ENCODE measurements at regions not wholly inside any gene's neighbourhood (a gene's known extent, or its start where the extent isn't known, plus 50 kb on each side); places are given as distances from the start of the nearest gene placed in this dataset.

GRCh38 chr17:15038656-15039055, 226.5 kb downstream of the PMP22 start:
- in situ Hi-C loops (cut with HindIII; ENCODE audit: low pct_ligation_motif_present, low sequenced_read_pairs) = no loop called here
- no peak for DNase-seq
- no peaks in the 10 kb centered on the region for H3K36me3 ChIP-seq (replicated peaks)
- H3K27me3 ChIP-seq (replicated peaks) = no peaks in the 10 kb centered on the region
- no peak for TF ChIP-seq CTCF (IDR thresholded peaks at IDR 0.05; ENCODE audit: low read depth, low read length, missing control alignments)
- no peak overlapping the region for H3K27ac ChIP-seq
- H3K4me3 ChIP-seq (ENCODE audit: low read depth, low read length) = no peak overlapping the region

- Histone ChIP-seq H3K36me3 (replicated peaks) (no peaks in the 10 kb centered on the region), H3K27ac (no peak overlapping the region), H3K27me3 (replicated peaks) (no peaks in the 10 kb centered on the region), H3K4me3 (ENCODE audit: low read depth, low read length) (no peak overlapping the region)
- no peak for DNase-seq
- no peak for TF ChIP-seq CTCF (IDR thresholded peaks at IDR 0.05; ENCODE audit: low read depth, low read length, missing control alignments)
- in situ Hi-C loops (cut with HindIII; ENCODE audit: low pct_ligation_motif_present, low sequenced_read_pairs) = no loop called here
Measured at GRCh38 chr17:15036238-15036637, 228.9 kb downstream of the PMP22 start.

- TF ChIP-seq CTCF (IDR thresholded peaks at IDR 0.05; ENCODE audit: low read depth, low read length, missing control alignments) = no peak
- in situ Hi-C loops (cut with HindIII; ENCODE audit: low pct_ligation_motif_present, low sequenced_read_pairs) = no loop called here
- H3K36me3 ChIP-seq (replicated peaks) = no peaks in the 10 kb centered on the region
- H3K4me3 ChIP-seq (ENCODE audit: low read depth, low read length) = no peak overlapping the region
- DNase-seq = no peak
- no peak overlapping the region for H3K27ac ChIP-seq
- H3K27me3 ChIP-seq (replicated peaks) = no peaks in the 10 kb centered on the region
Measured at GRCh38 chr17:15031975-15032374, 233.2 kb downstream of the PMP22 start.

- no peak for TF ChIP-seq CTCF (IDR thresholded peaks at IDR 0.05; ENCODE audit: low read depth, low read length, missing control alignments)
- no peak overlapping the region for H3K4me3 ChIP-seq (ENCODE audit: low read depth, low read length)
- H3K27me3 ChIP-seq (replicated peaks) = no peaks in the 10 kb centered on the region
- no peak for DNase-seq
- no peaks in the 10 kb centered on the region for H3K36me3 ChIP-seq (replicated peaks)
- in situ Hi-C loops (cut with HindIII; ENCODE audit: low pct_ligation_motif_present, low sequenced_read_pairs) = no loop called here
- no peak overlapping the region for H3K27ac ChIP-seq
Measured at GRCh38 chr17:15029469-15029868, 235.7 kb downstream of the PMP22 start.

GRCh38 chr17:15027853-15028252, 237.3 kb downstream of the PMP22 start:
- TF ChIP-seq CTCF (IDR thresholded peaks at IDR 0.05; ENCODE audit: low read depth, low read length, missing control alignments) = no peak
- H3K4me3 ChIP-seq (ENCODE audit: low read depth, low read length) = no peak overlapping the region
- H3K36me3 ChIP-seq (replicated peaks) = no peaks in the 10 kb centered on the region
- H3K27ac ChIP-seq = no peak overlapping the region
- no peak for DNase-seq
- in situ Hi-C loops (cut with HindIII; ENCODE audit: low pct_ligation_motif_present, low sequenced_read_pairs) = no loop called here
- H3K27me3 ChIP-seq (replicated peaks) = no peaks in the 10 kb centered on the region

- no peak for DNase-seq
- Histone ChIP-seq H3K4me3 (ENCODE audit: low read depth, low read length) (no peak overlapping the region), H3K36me3 (replicated peaks) (no peaks in the 10 kb centered on the region), H3K27me3 (replicated peaks) (no peaks in the 10 kb centered on the region), H3K27ac (no peak overlapping the region)
- in situ Hi-C loops (cut with HindIII; ENCODE audit: low pct_ligation_motif_present, low sequenced_read_pairs) = no loop called here
- no peak for TF ChIP-seq CTCF (IDR thresholded peaks at IDR 0.05; ENCODE audit: low read depth, low read length, missing control alignments)
Measured at GRCh38 chr17:15026088-15026487, 239.0 kb downstream of the PMP22 start.
